ENCODE measurements at regions not wholly inside any gene's neighbourhood (a gene's known extent, or its start where the extent isn't known, plus 50 kb on each side); places are given as distances from the start of the nearest gene placed in this dataset.

DNA sequence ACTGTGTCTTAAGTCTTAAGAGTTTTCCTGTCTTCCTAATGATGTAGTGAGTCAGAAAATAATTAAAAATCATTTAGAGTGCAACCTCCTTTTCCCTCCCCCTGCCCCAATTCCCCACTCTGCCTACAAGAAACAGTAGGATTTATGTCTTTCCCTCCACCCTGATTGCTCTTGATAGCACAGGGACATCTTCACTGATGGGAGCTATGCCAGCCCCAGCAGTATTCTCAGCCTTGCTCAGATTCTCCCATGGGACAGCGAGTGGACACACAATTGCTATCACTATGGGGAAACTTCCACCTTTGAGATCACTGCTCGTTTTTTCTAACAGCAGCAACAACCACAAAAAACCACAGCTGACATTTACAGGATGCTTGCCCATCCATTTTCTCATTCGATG is 216.6 kb upstream of the PLXNA2 start:
- Histone ChIP-seq H3F3A (ENCODE audit: insufficient read depth, low read depth) (no peaks in the 10 kb centered on the region), H3K79me2 (ENCODE audit: low read depth) (no peaks in the 10 kb centered on the region), H2AFZ (no peak overlapping the region), H3K4me3 (no peak overlapping the region), H3K27me3 (ENCODE audit: insufficient read depth, low read depth) (peaks cover 24% of the 10 kb centered on the region), H3K4me2 (no peak overlapping the region), H3K36me3 (ENCODE audit: low read depth) (no peaks in the 10 kb centered on the region), H3K9me3 (ENCODE audit: insufficient read depth, low read depth) (no peaks in the 10 kb centered on the region), H3K27ac (no peak overlapping the region), H4K20me1 (ENCODE audit: insufficient read depth) (no peaks in the 10 kb centered on the region), H3K4me1 (replicated peaks; ENCODE audit: insufficient read depth) (no peaks in the 10 kb centered on the region), H3K9me2 (ENCODE audit: insufficient read depth) (no peaks in the 10 kb centered on the region)
- no peak for DNase-seq
- no TSS peak for BruUV-seq (replicated peaks)
- intact Hi-C loops (cut with micrococcal nuclease; ENCODE audit: unreplicated experiment) = no loop called here
- TF ChIP-seq EZH2 (IDR thresholded peaks at IDR 0.05; ENCODE audit: low read depth) = no peak
- TF ChIP-seq, protein P1, sequence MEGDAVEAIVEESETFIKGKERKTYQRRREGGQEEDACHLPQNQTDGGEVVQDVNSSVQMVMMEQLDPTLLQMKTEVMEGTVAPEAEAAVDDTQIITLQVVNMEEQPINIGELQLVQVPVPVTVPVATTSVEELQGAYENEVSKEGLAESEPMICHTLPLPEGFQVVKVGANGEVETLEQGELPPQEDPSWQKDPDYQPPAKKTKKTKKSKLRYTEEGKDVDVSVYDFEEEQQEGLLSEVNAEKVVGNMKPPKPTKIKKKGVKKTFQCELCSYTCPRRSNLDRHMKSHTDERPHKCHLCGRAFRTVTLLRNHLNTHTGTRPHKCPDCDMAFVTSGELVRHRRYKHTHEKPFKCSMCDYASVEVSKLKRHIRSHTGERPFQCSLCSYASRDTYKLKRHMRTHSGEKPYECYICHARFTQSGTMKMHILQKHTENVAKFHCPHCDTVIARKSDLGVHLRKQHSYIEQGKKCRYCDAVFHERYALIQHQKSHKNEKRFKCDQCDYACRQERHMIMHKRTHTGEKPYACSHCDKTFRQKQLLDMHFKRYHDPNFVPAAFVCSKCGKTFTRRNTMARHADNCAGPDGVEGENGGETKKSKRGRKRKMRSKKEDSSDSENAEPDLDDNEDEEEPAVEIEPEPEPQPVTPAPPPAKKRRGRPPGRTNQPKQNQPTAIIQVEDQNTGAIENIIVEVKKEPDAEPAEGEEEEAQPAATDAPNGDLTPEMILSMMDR (conservative IDR thresholded peaks at IDR 0.05) = no peak
- ChIA-PET POLR2A (ENCODE audit: unreplicated experiment) (no interaction called here), CTCF (no interaction called here)

DNA sequence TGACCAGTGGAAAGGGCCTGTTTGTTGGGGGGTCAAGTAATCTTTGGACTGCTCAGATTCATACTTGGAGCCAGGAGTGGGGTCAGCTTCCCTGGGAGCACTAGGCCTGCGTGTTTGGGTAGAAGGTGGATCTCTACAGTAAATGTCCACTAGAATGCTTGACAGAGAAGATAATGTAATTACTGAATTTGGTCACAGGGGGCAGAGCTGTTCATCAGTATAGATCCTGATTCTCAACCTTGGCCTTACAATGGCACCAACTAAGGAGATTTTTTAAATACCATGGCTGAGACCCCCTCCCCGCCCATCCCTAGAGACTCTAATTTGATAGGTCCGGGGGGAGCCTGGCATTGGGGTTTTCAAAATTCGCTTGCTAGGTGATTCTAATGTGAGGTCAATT is 217.5 kb upstream of the PLXNA2 start:
- Histone ChIP-seq H3F3A (ENCODE audit: insufficient read depth, low read depth) (no peaks in the 10 kb centered on the region), H3K27ac (no peak overlapping the region), H3K4me1 (replicated peaks; ENCODE audit: insufficient read depth) (no peaks in the 10 kb centered on the region), H3K4me3 (no peak overlapping the region), H3K9me3 (ENCODE audit: insufficient read depth, low read depth) (no peaks in the 10 kb centered on the region), H4K20me1 (ENCODE audit: insufficient read depth) (no peaks in the 10 kb centered on the region), H3K27me3 (ENCODE audit: insufficient read depth, low read depth) (peaks cover 27% of the 10 kb centered on the region), H2AFZ (no peak overlapping the region), H3K36me3 (ENCODE audit: low read depth) (no peaks in the 10 kb centered on the region), H3K4me2 (no peak overlapping the region), H3K79me2 (ENCODE audit: low read depth) (no peaks in the 10 kb centered on the region), H3K9me2 (ENCODE audit: insufficient read depth) (no peaks in the 10 kb centered on the region)
- no peak for TF ChIP-seq EZH2 (IDR thresholded peaks at IDR 0.05; ENCODE audit: low read depth)
- TF ChIP-seq, protein P1 (conservative IDR thresholded peaks at IDR 0.05) = peak; percentile 59
- ChIA-PET CTCF (no interaction called here), POLR2A (ENCODE audit: unreplicated experiment) (no interaction called here)
- DNase-seq = no peak
- intact Hi-C loops (cut with micrococcal nuclease; ENCODE audit: unreplicated experiment) = no loop called here
- BruUV-seq (replicated peaks) = no TSS peak

DNA sequence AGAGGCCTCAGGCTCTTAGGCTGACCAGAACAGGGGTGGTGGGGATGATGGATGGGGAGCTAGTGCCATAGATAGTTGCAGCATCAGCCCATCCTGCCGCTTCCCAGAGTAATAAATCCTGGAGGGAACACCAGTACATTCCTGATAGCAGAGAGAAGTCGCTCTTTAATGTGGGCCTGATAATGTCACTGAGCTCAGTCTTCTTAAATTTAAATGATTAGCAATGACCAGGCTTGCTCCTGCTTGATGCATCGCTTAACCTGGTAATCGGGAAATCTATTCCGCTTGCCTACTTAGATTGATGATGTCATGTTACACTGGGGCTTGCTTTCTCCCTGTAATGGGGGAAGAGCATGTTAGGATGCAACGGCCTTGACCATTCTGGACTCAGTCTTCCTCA is 218.6 kb upstream of the PLXNA2 start:
- no peaks in the 10 kb centered on the region for H3K79me2 ChIP-seq (ENCODE audit: low read depth)
- CTCF ChIA-PET = no interaction called here
- H3K36me3 ChIP-seq (ENCODE audit: low read depth) = no peaks in the 10 kb centered on the region

More for the DNA sequence above, 218.6 kb upstream of the PLXNA2 start:
- Histone ChIP-seq H4K20me1 (ENCODE audit: insufficient read depth) (no peaks in the 10 kb centered on the region), H3K4me2 (no peak overlapping the region), H3K27ac (no peak overlapping the region), H2AFZ (no peak overlapping the region), H3F3A (ENCODE audit: insufficient read depth, low read depth) (no peaks in the 10 kb centered on the region), H3K4me3 (no peak overlapping the region), H3K27me3 (ENCODE audit: insufficient read depth, low read depth) (peaks cover 36% of the 10 kb centered on the region), H3K9me3 (ENCODE audit: insufficient read depth, low read depth) (no peaks in the 10 kb centered on the region), H3K9me2 (ENCODE audit: insufficient read depth) (no peaks in the 10 kb centered on the region), H3K4me1 (replicated peaks; ENCODE audit: insufficient read depth) (no peaks in the 10 kb centered on the region)
- TF ChIP-seq EZH2 (IDR thresholded peaks at IDR 0.05; ENCODE audit: low read depth) = no peak
- TF ChIP-seq, protein P1 (conservative IDR thresholded peaks at IDR 0.05) = no peak
- intact Hi-C loops (cut with micrococcal nuclease; ENCODE audit: unreplicated experiment) = no loop called here
- POLR2A ChIA-PET (ENCODE audit: unreplicated experiment) = no interaction called here
- no TSS peak for BruUV-seq (replicated peaks)
- no peak for DNase-seq

Measured in PC-9 (cell line).